ENCODE measurements at regions not wholly inside any gene's neighbourhood (a gene's known extent, or its start where the extent isn't known, plus 50 kb on each side); places are given as distances from the start of the nearest gene placed in this dataset.

DNA sequence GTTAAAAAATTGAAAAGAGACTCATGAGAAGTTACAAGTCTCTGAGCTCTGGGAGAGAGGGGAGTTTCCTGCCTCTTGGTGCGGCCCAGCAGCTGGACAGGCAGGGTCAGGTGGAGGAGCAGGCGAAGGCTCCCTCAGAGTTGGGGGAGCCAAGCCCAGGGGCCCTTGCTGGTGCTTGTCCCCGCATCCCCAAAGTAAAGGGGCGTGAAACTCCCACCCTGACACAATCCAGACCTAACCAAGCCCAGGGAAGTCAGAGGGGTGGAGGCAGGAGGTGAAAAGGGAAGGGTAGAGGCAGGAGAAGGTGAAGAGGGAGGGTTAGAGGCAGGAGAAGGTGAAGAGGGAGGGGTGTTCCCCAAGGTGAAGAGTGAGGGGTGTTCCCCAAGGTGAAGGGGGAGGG lies 322.8 kb downstream of the GLRX3 start:
- DNase-seq (no peak), ATAC-seq (no peak)
- no peaks in the 10 kb centered on the region for H3K36me3 ChIP-seq (ENCODE audit: low read depth, low read length)
- H3K9me2 ChIP-seq (replicated peaks; ENCODE audit: low read length) = no peaks in the 10 kb centered on the region
- H2AFZ ChIP-seq (ENCODE audit: low read length) = no peak overlapping the region
- H3K27me3 ChIP-seq (ENCODE audit: low read length) = no peaks in the 10 kb centered on the region
- H3K4me2 ChIP-seq (ENCODE audit: low read length) = no peak overlapping the region
- BruUV-seq (replicated peaks) = no TSS peak
- ChIA-PET CTCF (no interaction called here), POLR2A (ENCODE audit: unreplicated experiment) (no interaction called here)
- no peak overlapping the region for H3K4me3 ChIP-seq (ENCODE audit: low read length)
- H3K9me3 ChIP-seq (ENCODE audit: low read length) = no peaks in the 10 kb centered on the region
- TF ChIP-seq EZH2phosphoT487 (IDR thresholded peaks at IDR 0.05; ENCODE audit: borderline replicate concordance, low read length) = no peak
- TF ChIP-seq EZH2 (IDR thresholded peaks at IDR 0.05; ENCODE audit: low read length, unreplicated experiment) = no peak
- TF ChIP-seq, protein P1, sequence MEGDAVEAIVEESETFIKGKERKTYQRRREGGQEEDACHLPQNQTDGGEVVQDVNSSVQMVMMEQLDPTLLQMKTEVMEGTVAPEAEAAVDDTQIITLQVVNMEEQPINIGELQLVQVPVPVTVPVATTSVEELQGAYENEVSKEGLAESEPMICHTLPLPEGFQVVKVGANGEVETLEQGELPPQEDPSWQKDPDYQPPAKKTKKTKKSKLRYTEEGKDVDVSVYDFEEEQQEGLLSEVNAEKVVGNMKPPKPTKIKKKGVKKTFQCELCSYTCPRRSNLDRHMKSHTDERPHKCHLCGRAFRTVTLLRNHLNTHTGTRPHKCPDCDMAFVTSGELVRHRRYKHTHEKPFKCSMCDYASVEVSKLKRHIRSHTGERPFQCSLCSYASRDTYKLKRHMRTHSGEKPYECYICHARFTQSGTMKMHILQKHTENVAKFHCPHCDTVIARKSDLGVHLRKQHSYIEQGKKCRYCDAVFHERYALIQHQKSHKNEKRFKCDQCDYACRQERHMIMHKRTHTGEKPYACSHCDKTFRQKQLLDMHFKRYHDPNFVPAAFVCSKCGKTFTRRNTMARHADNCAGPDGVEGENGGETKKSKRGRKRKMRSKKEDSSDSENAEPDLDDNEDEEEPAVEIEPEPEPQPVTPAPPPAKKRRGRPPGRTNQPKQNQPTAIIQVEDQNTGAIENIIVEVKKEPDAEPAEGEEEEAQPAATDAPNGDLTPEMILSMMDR (conservative IDR thresholded peaks at IDR 0.05; ENCODE audit: low read depth, low read length) = no peak
- H4K20me1 ChIP-seq (ENCODE audit: low read length) = no peaks in the 10 kb centered on the region
- no peak overlapping the region for H3K9ac ChIP-seq (ENCODE audit: low read length)
- H3K4me1 ChIP-seq (ENCODE audit: insufficient read depth, low read length) = no peaks in the 10 kb centered on the region
- no peaks in the 10 kb centered on the region for H3K79me2 ChIP-seq (ENCODE audit: low read length)
- intact Hi-C loops (cut with micrococcal nuclease) = no loop called here
- H3F3A ChIP-seq (ENCODE audit: low read length, unreplicated experiment) = no peaks in the 10 kb centered on the region
- H3K27ac ChIP-seq (ENCODE audit: low read length) = no peak overlapping the region

DNA sequence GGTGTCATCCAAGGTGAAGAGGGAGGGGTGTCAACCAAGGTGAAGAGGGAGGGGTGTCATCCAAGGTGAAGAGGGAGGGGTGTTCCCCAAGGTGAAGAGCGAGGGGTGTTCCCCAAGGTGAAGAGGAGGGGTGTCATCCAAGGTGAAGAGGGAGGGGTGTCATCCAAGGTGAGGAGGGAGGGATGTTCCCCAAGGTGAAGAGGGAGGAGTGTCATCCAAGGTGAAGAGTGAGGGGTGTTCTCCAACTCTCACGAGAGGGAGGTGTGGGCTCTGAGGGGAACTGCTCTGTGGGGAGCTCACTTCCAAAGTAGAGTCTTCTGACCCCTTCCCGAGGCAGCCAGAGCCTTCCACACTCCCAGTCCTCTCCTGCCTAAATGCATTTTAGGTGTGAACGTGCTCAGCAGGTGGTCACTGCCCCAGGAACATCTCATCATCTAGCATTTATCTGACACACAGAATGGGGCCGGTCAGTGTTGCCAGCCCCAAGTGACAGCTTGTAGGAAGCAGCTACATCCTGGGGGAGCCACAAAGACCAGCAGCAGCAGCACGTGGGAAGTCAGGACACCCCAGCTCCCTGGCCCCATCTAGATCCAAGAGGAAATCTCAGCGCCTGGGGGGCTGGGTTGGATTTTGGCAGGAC lies 323.8 kb downstream of the GLRX3 start:
- TF ChIP-seq EZH2 (IDR thresholded peaks at IDR 0.05; ENCODE audit: low read length, unreplicated experiment) (no peak), EZH2phosphoT487 (IDR thresholded peaks at IDR 0.05; ENCODE audit: borderline replicate concordance, low read length) (no peak)
- TF ChIP-seq, protein P1 (conservative IDR thresholded peaks at IDR 0.05; ENCODE audit: low read depth, low read length) = no peak
- H3K79me2 ChIP-seq (ENCODE audit: low read length) = no peaks in the 10 kb centered on the region
- DNase-seq (no peak), ATAC-seq (no peak)
- H3K27me3 ChIP-seq (ENCODE audit: low read length) = no peaks in the 10 kb centered on the region
- H4K20me1 ChIP-seq (ENCODE audit: low read length) = no peaks in the 10 kb centered on the region
- CTCF ChIA-PET = no interaction called here
- POLR2A ChIA-PET (ENCODE audit: unreplicated experiment) = no interaction called here
- H3K9me2 ChIP-seq (replicated peaks; ENCODE audit: low read length) = no peaks in the 10 kb centered on the region
- H3K4me3 ChIP-seq (ENCODE audit: low read length) = no peak overlapping the region
- H3K9me3 ChIP-seq (ENCODE audit: low read length) = no peaks in the 10 kb centered on the region
- no peak overlapping the region for H3K9ac ChIP-seq (ENCODE audit: low read length)
- H3F3A ChIP-seq (ENCODE audit: low read length, unreplicated experiment) = no peaks in the 10 kb centered on the region
- no TSS peak for BruUV-seq (replicated peaks)
- no peak overlapping the region for H3K27ac ChIP-seq (ENCODE audit: low read length)
- H3K36me3 ChIP-seq (ENCODE audit: low read depth, low read length) = no peaks in the 10 kb centered on the region
- H3K4me1 ChIP-seq (ENCODE audit: insufficient read depth, low read length) = no peaks in the 10 kb centered on the region
- intact Hi-C loops (cut with micrococcal nuclease) = no loop called here
- H2AFZ ChIP-seq (ENCODE audit: low read length) = no peak overlapping the region
- no peak overlapping the region for H3K4me2 ChIP-seq (ENCODE audit: low read length)

DNA sequence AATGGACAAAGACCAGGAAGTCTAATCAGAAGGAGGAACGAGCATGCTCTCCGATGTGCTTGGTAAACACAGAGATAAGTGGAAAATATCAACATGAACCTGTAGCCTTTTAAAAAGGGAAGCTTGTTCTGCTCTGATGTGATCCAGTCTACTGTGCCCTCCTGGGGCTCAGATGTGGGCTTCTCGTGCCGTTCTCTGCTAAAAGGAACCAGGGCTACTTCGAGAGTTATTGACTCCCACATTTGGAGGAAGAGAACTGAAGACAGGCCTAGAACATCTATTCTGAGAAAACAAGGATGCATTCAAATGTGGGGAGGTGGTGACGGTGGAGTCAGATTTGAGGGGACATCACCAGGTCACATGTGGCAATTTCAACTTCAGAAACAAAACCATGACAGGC lies 325.4 kb downstream of the GLRX3 start:
- TF ChIP-seq EZH2phosphoT487 (IDR thresholded peaks at IDR 0.05; ENCODE audit: borderline replicate concordance, low read length) (no peak), EZH2 (IDR thresholded peaks at IDR 0.05; ENCODE audit: low read length, unreplicated experiment) (no peak)
- TF ChIP-seq, protein P1 (conservative IDR thresholded peaks at IDR 0.05; ENCODE audit: low read depth, low read length) = no peak
- Histone ChIP-seq H3K79me2 (ENCODE audit: low read length) (no peaks in the 10 kb centered on the region), H3K27me3 (ENCODE audit: low read length) (no peaks in the 10 kb centered on the region), H3K4me2 (ENCODE audit: low read length) (no peak overlapping the region), H3K27ac (ENCODE audit: low read length) (no peak overlapping the region), H3K9ac (ENCODE audit: low read length) (no peak overlapping the region), H3K4me3 (ENCODE audit: low read length) (no peak overlapping the region), H2AFZ (ENCODE audit: low read length) (no peak overlapping the region), H3F3A (ENCODE audit: low read length, unreplicated experiment) (no peaks in the 10 kb centered on the region), H3K9me3 (ENCODE audit: low read length) (no peaks in the 10 kb centered on the region), H3K9me2 (replicated peaks; ENCODE audit: low read length) (no peaks in the 10 kb centered on the region), H3K4me1 (ENCODE audit: insufficient read depth, low read length) (no peaks in the 10 kb centered on the region), H3K36me3 (ENCODE audit: low read depth, low read length) (no peaks in the 10 kb centered on the region), H4K20me1 (ENCODE audit: low read length) (no peaks in the 10 kb centered on the region)
- no peak for ATAC-seq
- CTCF ChIA-PET = no interaction called here
- POLR2A ChIA-PET (ENCODE audit: unreplicated experiment) = no interaction called here
- intact Hi-C loops (cut with micrococcal nuclease) = no loop called here
- DNase-seq = no peak
- no TSS peak for BruUV-seq (replicated peaks)
